HepG2 (cell line): ENCODE measurements at regions not wholly inside any gene's neighbourhood (a gene's known extent, or its start where the extent isn't known, plus 50 kb on each side); places are given as distances from the start of the nearest gene placed in this dataset.

Experiments used
- ATAC-seq: fragments of 200-7000 bp; cut with Tn5 transposase; 3 replicates; pipeline ENCODE4 v1.9.1; 2020; ENCODE audit warnings: mild to moderate bottlenecking, moderate library complexity
- BruUV-seq: library from RNA; stranded (reverse); fragments of 400-500 nt; replicated peaks from 2 replicates; lab custom pipeline; 2021; lab: Mats Ljungman, UMichigan
- CTCF ChIA-PET: fragments of 300-600 bp; formaldehyde crosslinking; extraction: SDS; loops from one replicate; lab custom pipeline; 2021; ENCODE audit warnings: low total read pairs, inconsistent platforms, low intra/inter-chr PET ratio; lab: Yijun Ruan, JAX
- POLR2A ChIA-PET: fragments of 350-600 bp; sonication (Branson Sonifier 250); formaldehyde crosslinking; loops from one replicate; lab custom pipeline; 2020; ENCODE audit warnings: antibody characterized with exemption, inconsistent platforms; lab: Yijun Ruan, JAX
- DNase-seq: peaks from one replicate; pipeline ENCODE4 v3.0.0-alpha.2; 2015; ENCODE audit warnings: low spot score
- FAIRE-seq: peaks from 3 replicates; lab custom pipeline; 2011; peaks lifted over from hg19 to GRCh38; lab: Jason Lieb, UNC
- H2AFZ ChIP-seq: one replicate; pipeline ENCODE4 v1.6.1; 2011; ENCODE audit warnings: low read length, inconsistent platforms
- H3K27ac ChIP-seq: fragments of 300-600 bp; 3 replicates; pipeline ENCODE4 v1.8.0; 2011; ENCODE audit warnings: mixed run types, mild to moderate bottlenecking, mixed read lengths, low read length, inconsistent platforms; ENCODE audit not compliant: insufficient read depth; ENCODE audit errors: extremely low read length
- H3K27me3 ChIP-seq, 2 experiments: fragments of 200-600 bp in 1 of 2; 2 replicates in 1 of 2; 3 replicates in 1 of 2; pipeline versions ENCODE4 v1.6.0 to v1.8.0; 2011; ENCODE audit warnings: low read length in 2 of 2, mild to moderate bottlenecking in 2 of 2, moderate library complexity in 2 of 2, inconsistent platforms in 1 of 2; ENCODE audit not compliant: insufficient read depth in 2 of 2, control insufficient read depth in 1 of 2
- H3K36me3 ChIP-seq, 2 experiments: fragments of 200-600 bp in 1 of 2; replicated peaks in 1 of 2; 2 replicates in 1 of 2; 3 replicates in 1 of 2; pipeline versions ENCODE4 v1.5.1 to v1.8.0; 2011; ENCODE audit warnings: low read length in 2 of 2, inconsistent platforms in 1 of 2; ENCODE audit not compliant: insufficient read depth in 2 of 2, control insufficient read depth in 1 of 2
- H3K4me1 ChIP-seq: 2 replicates; pipeline ENCODE4 v1.5.1; 2012; ENCODE audit warnings: low read length, inconsistent platforms; ENCODE audit not compliant: insufficient read depth
- H3K4me2 ChIP-seq: 2 replicates; pipeline ENCODE4 v1.6.0; 2011; ENCODE audit warnings: low read depth, low read length, inconsistent platforms
- H3K4me3 ChIP-seq, 3 experiments: fragments of 200-600 bp in 1 of 3; sonication (generic), shearing (Covaris generic) in 1 of 3; replicated peaks in 1 of 3; 2 replicates each; pipeline ENCODE4 v1.5.1; 2011 to 2016; ENCODE audit warnings: low read length in 3 of 3, inconsistent platforms in 2 of 3, low read depth in 2 of 3, mild to moderate bottlenecking in 2 of 3, control low read depth in 1 of 3, mixed read lengths in 1 of 3; ENCODE audit not compliant: insufficient read depth in 1 of 3
- H3K79me2 ChIP-seq: one replicate; pipeline ENCODE4 v1.6.1; 2011; ENCODE audit warnings: low read length, inconsistent platforms; ENCODE audit not compliant: insufficient read depth
- H3K9ac ChIP-seq: 2 replicates; pipeline ENCODE4 v1.6.0; 2011; ENCODE audit warnings: mild to moderate bottlenecking, low read depth, low read length, inconsistent platforms; ENCODE audit not compliant: insufficient read depth
- H3K9me3 ChIP-seq: 2 replicates; pipeline ENCODE4 v1.5.1; 2012; ENCODE audit warnings: mild to moderate bottlenecking, low read length
- H4K20me1 ChIP-seq: 2 replicates; pipeline ENCODE4 v1.6.0; 2011; ENCODE audit warnings: inconsistent platforms, mild to moderate bottlenecking, low read length, moderate library complexity; ENCODE audit not compliant: insufficient read depth
- ASH2L ChIP-seq: fragments of 300-600, 200-600 bp; sonication (generic); IDR thresholded peaks from 2 replicates; pipeline ENCODE4 v1.7.0; 2017; ENCODE audit warnings: low read depth, mild to moderate bottlenecking, moderate library complexity, mixed read lengths, low read length; ENCODE audit not compliant: insufficient read length
- ATF3 ChIP-seq: sonication (generic); formaldehyde crosslinking; IDR thresholded peaks from 2 replicates; pipeline ENCODE4 v1.4.0; 2020; ENCODE audit warnings: missing genetic modification reagents
- BCLAF1 ChIP-seq: fragments of 450-650 bp; IDR thresholded peaks from 2 replicates; pipeline ENCODE4 v1.6.1; 2017; ENCODE audit warnings: mild to moderate bottlenecking
- ELF3 ChIP-seq: IDR thresholded peaks from 2 replicates; pipeline ENCODE4 v1.6.1; 2016; ENCODE audit warnings: missing genetic modification reagents, missing compliant biosample characterization
- FOXJ3 ChIP-seq: sonication (generic); formaldehyde crosslinking; IDR thresholded peaks from 2 replicates; pipeline ENCODE4 v1.4.0; 2020; ENCODE audit warnings: missing genetic modification reagents, mild to moderate bottlenecking, borderline replicate concordance
- PPARG ChIP-seq: conservative IDR thresholded peaks from 2 replicates; pipeline ENCODE4 v1.6.1; 2016; ENCODE audit warnings: missing biosample characterization, missing genetic modification reagents
- SAP130 ChIP-seq: IDR thresholded peaks from 2 replicates; pipeline ENCODE4 v1.6.1; 2016; ENCODE audit warnings: low read depth
- SSRP1 ChIP-seq: IDR thresholded peaks from 2 replicates; pipeline ENCODE4 v1.6.1; 2016; ENCODE audit warnings: control low read depth
- XRCC5 ChIP-seq: fragments of 200-400 bp; formaldehyde crosslinking; optimal IDR thresholded peaks from 2 replicates; pipeline ENCODE3; 2017; ENCODE audit warnings: mild to moderate bottlenecking, low read length
- ZBTB21 ChIP-seq: sonication (generic); formaldehyde crosslinking; IDR thresholded peaks from 2 replicates; pipeline ENCODE4 v1.4.0; 2020; ENCODE audit warnings: missing genetic modification reagents
- ZNF557 ChIP-seq: sonication (generic); formaldehyde crosslinking; IDR thresholded peaks from 2 replicates; pipeline ENCODE4 v1.4.0; 2020; ENCODE audit warnings: missing genetic modification reagents
- ZNF775 ChIP-seq: sonication (generic); formaldehyde crosslinking; IDR thresholded peaks from 2 replicates; pipeline ENCODE4 v1.4.0; 2020; ENCODE audit warnings: missing genetic modification reagents, mild to moderate bottlenecking, moderate library complexity, borderline replicate concordance
- WGBS: methylation state at CpG from one replicate; pipeline ENCODE4 v1.1.6; 2017; ENCODE audit warnings: low lambda C conversion rate; 5-methylcytosine and 5-hydroxymethylcytosine counted together
- in situ Hi-C: cut with HindIII; loops from 2 replicates; pipeline ENCODE4 v1.10.0; 2017; ENCODE audit warnings: low pct_unique_long_range_greater_than_20kb; ENCODE audit not compliant: extremely low pct_ligation_motif_present
- intact Hi-C: fragments of 100-400 bp; cut with micrococcal nuclease; formaldehyde crosslinking; loops from one replicate; pipeline ENCODE4 v1.10.0; 2022; ENCODE audit not compliant: unreplicated experiment

GRCh38 chr2:235291461-235291860 lies 202.4 kb upstream of the AGAP1 start:
- H3K4me1 ChIP-seq = peaks cover 4% of the 10 kb centered on the region; the same call in 1 of the 2 replicates
- WGBS = 2% methylated on average over 4 of the region's 4 CpGs
- H3K27ac ChIP-seq = no peak overlapping the region
- intact Hi-C loops (no loop called here), in situ Hi-C loops (no loop called here)
- H3K4me3 ChIP-seq = no peak overlapping the region
- TF ChIP-seq PPARG (CRISPR knock-in tag) (no peak), FOXJ3 (CRISPR knock-in tag) (no peak), ELF3 (CRISPR knock-in tag) (peak; percentile 20; the same call in 1 of the 2 replicates), ASH2L (no peak)
- POLR2A ChIA-PET = no interaction called here
- H3K27me3 ChIP-seq = peaks cover 0 to 13% of the 10 kb centered on the region in 2 experiments; a peak in 2 of 5 replicates
- no peaks in the 10 kb centered on the region for H3K36me3 ChIP-seq
- DNase-seq (peak; percentile 30), ATAC-seq (peak; percentile 66), FAIRE-seq (no peak)
- no peaks in the 10 kb centered on the region for H3K79me2 ChIP-seq
- no peak overlapping the region for H3K9ac ChIP-seq
- no TSS peak for BruUV-seq
- no peak overlapping the region for H3K4me2 ChIP-seq
- CTCF ChIA-PET = no interaction called here
- no peak overlapping the region for H2AFZ ChIP-seq
- H3K9me3 ChIP-seq = no peaks in the 10 kb centered on the region
- no peaks in the 10 kb centered on the region for H4K20me1 ChIP-seq

- no peaks in the 10 kb centered on the region for H4K20me1 ChIP-seq
- intact Hi-C loops (no loop called here), in situ Hi-C loops (no loop called here)
- ATAC-seq (no peak), DNase-seq (no peak)
- peaks cover 4% of the 10 kb centered on the region; the same call in 1 of the 2 replicates for H3K4me1 ChIP-seq
- H3K9ac ChIP-seq = no peak overlapping the region
- H3K4me3 ChIP-seq = no peak overlapping the region
- no peak overlapping the region for H2AFZ ChIP-seq
- BruUV-seq = no TSS peak
- H3K79me2 ChIP-seq = no peaks in the 10 kb centered on the region
- TF ChIP-seq ZNF557 = no peak
- TF ChIP-seq SSRP1 = no peak
- no peak for TF ChIP-seq SAP130 (CRISPR knock-in tag)
- TF ChIP-seq ZNF775 (CRISPR knock-in tag) = no peak
- no peak for TF ChIP-seq BCLAF1
- no peak for TF ChIP-seq XRCC5
- no peak for TF ChIP-seq ATF3
- no peak for TF ChIP-seq ZBTB21 (CRISPR knock-in tag)
- TF ChIP-seq, all 625 proteins: peak for 0
- no peak overlapping the region for H3K4me2 ChIP-seq
- WGBS = 38% methylated on average over 8 of the region's 8 CpGs
- H3K36me3 ChIP-seq = no peaks in the 10 kb centered on the region
- H3K9me3 ChIP-seq = no peaks in the 10 kb centered on the region
- ChIA-PET CTCF (no interaction called here), POLR2A (no interaction called here)
- no peak for FAIRE-seq
- H3K27me3 ChIP-seq = peaks cover 0 to 13% of the 10 kb centered on the region in 2 experiments; a peak in 3 of 5 replicates
- no peak overlapping the region for H3K27ac ChIP-seq
These were observed 200.8 kb upstream of the AGAP1 start for GRCh38 chr2:235293061-235293460.
